ENCODE measurements at regions not wholly inside any gene's neighbourhood (a gene's known extent, or its start where the extent isn't known, plus 50 kb on each side); places are given as distances from the start of the nearest gene placed in this dataset.

DNA sequence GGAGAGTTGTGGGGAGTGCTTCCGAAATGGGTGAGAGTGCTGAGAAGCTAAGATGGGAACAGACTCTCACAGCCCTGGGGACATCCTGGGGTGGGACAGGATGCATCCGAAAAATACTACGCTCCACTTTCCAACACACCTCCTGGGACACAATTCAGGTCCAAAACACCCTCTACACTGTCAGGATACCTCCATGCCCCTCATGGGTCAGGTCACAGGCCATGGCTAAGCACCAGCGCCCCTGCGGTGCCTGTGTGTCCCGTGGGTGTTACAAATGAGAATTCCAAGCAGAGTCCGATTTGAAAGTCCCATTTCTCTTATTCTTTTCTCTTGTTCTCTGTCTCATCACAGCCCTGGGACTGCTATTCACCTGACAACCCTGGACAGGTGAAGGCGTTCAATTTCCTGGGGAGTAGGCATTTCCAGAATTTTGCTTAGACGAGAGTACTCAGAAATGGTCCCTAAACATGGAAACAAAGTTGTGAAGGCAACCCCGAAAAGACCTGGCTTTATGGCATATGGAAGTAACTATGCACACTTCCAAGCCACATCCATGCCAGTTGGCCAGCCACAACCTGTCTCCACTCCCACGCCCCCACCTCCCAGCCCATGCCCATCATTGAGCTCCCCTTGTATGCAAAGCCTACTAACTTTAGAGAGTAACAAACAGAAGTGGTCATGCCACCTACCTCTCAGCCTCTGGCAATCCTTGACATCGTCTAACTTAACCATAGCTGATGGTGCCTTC lies 87.9 kb upstream of the ZNF507 start:
- TF ChIP-seq YY1 (IDR thresholded peaks at IDR 0.05) (no peak), HNF4G (IDR thresholded peaks at IDR 0.05) (no peak), RXRA (IDR thresholded peaks at IDR 0.05) (no peak), JUND (IDR thresholded peaks at IDR 0.05) (no peak), GABPA (IDR thresholded peaks at IDR 0.05 in 1 of 2, conservative IDR thresholded peaks at IDR 0.05 in 1 of 2) (no peak), FOXA1 (IDR thresholded peaks at IDR 0.05) (no peak), SP1 (IDR thresholded peaks at IDR 0.05) (no peak), RAD21 (IDR thresholded peaks at IDR 0.05) (no peak)
- TF ChIP-seq, protein P1, sequence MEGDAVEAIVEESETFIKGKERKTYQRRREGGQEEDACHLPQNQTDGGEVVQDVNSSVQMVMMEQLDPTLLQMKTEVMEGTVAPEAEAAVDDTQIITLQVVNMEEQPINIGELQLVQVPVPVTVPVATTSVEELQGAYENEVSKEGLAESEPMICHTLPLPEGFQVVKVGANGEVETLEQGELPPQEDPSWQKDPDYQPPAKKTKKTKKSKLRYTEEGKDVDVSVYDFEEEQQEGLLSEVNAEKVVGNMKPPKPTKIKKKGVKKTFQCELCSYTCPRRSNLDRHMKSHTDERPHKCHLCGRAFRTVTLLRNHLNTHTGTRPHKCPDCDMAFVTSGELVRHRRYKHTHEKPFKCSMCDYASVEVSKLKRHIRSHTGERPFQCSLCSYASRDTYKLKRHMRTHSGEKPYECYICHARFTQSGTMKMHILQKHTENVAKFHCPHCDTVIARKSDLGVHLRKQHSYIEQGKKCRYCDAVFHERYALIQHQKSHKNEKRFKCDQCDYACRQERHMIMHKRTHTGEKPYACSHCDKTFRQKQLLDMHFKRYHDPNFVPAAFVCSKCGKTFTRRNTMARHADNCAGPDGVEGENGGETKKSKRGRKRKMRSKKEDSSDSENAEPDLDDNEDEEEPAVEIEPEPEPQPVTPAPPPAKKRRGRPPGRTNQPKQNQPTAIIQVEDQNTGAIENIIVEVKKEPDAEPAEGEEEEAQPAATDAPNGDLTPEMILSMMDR (IDR thresholded peaks at IDR 0.05; ENCODE audit: low read depth, low read length, missing input control) = no peak
- TF ChIP-seq, protein P2, sequence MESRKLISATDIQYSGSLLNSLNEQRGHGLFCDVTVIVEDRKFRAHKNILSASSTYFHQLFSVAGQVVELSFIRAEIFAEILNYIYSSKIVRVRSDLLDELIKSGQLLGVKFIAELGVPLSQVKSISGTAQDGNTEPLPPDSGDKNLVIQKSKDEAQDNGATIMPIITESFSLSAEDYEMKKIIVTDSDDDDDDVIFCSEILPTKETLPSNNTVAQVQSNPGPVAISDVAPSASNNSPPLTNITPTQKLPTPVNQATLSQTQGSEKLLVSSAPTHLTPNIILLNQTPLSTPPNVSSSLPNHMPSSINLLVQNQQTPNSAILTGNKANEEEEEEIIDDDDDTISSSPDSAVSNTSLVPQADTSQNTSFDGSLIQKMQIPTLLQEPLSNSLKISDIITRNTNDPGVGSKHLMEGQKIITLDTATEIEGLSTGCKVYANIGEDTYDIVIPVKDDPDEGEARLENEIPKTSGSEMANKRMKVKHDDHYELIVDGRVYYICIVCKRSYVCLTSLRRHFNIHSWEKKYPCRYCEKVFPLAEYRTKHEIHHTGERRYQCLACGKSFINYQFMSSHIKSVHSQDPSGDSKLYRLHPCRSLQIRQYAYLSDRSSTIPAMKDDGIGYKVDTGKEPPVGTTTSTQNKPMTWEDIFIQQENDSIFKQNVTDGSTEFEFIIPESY (IDR thresholded peaks at IDR 0.05) = no peak

DNA sequence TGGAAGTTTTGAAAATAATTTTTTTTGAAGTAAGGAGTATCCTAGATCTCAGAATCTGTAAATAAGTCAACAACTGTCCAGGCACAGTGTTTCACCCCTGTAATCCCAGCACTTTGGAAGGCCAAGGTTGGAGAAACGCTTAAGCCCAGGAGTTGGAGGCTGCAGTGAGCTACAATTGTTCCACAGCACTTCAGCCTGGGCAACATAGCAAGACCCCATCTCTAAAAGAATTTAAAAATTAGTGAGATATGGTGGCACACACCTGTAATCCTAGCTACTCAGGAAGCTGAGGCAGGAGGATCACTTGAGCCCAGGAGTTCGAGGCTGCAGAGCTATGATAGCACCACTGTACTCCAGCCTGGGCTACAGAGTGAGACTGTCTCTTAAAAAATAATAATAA lies 87.2 kb upstream of the ZNF507 start:
- WGBS = 78% methylated on average over 2 of the region's 2 CpGs
- Histone ChIP-seq H3K27me3 (ENCODE audit: control insufficient read depth in 4 of 4, insufficient read depth in 4 of 4, low read length in 3 of 4) (peaks cover 0 to 6% (median 2%) of the 10 kb centered on the region in 4 donors), H3K4me1 (ENCODE audit: control insufficient read depth in 4 of 4, insufficient read depth in 4 of 4, low read length in 3 of 4) (no peaks in the 10 kb centered on the region), H3K4me3 (ENCODE audit: low read depth in 1 of 3, low read length in 3 of 3) (no peak overlapping the region), H3K9ac (ENCODE audit: low read depth in 1 of 2, low read length in 2 of 2) (no peak overlapping the region), H3K27ac (ENCODE audit: low read depth in 1 of 2, low read length in 2 of 2) (no peak overlapping the region), H3K36me3 (ENCODE audit: control insufficient read depth in 4 of 4, insufficient read depth in 3 of 4, low read depth in 1 of 4, low read length in 3 of 4) (no peaks in the 10 kb centered on the region), H3K9me3 (ENCODE audit: control insufficient read depth in 4 of 4, low read length in 3 of 4) (no peaks in the 10 kb centered on the region)
- TF ChIP-seq NR2F2 (IDR thresholded peaks at IDR 0.05) = no peak
- no peak for TF ChIP-seq FOXA1 (IDR thresholded peaks at IDR 0.05)
- TF ChIP-seq SP1 (IDR thresholded peaks at IDR 0.05) = no peak
- TF ChIP-seq, protein P3, sequence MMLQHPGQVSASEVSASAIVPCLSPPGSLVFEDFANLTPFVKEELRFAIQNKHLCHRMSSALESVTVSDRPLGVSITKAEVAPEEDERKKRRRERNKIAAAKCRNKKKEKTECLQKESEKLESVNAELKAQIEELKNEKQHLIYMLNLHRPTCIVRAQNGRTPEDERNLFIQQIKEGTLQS (IDR thresholded peaks at IDR 0.05) = no peak
- DNase-seq (ENCODE audit: low spot score) = no peak

More for the DNA sequence above, 87.9 kb upstream of the ZNF507 start:
- DNase-seq (ENCODE audit: low spot score) = no peak
- WGBS = 72% methylated on average over 12 of the region's 12 CpGs
- H3K4me1 ChIP-seq (ENCODE audit: control insufficient read depth in 4 of 4, insufficient read depth in 4 of 4, low read length in 3 of 4) = no peaks in the 10 kb centered on the region
- H3K27ac ChIP-seq (ENCODE audit: low read depth in 1 of 2, low read length in 2 of 2) = no peak overlapping the region
- no peak overlapping the region for H3K9ac ChIP-seq (ENCODE audit: low read depth in 1 of 2, low read length in 2 of 2)
- no peaks in the 10 kb centered on the region for H3K9me3 ChIP-seq (ENCODE audit: control insufficient read depth in 4 of 4, low read length in 3 of 4)
- H3K4me3 ChIP-seq (ENCODE audit: low read depth in 1 of 3, low read length in 3 of 3) = no peak overlapping the region
- H3K36me3 ChIP-seq (ENCODE audit: control insufficient read depth in 4 of 4, insufficient read depth in 3 of 4, low read depth in 1 of 4, low read length in 3 of 4) = no peaks in the 10 kb centered on the region
- H3K27me3 ChIP-seq (ENCODE audit: control insufficient read depth in 4 of 4, insufficient read depth in 4 of 4, low read length in 3 of 4) = peaks cover 0 to 6% (median 2%) of the 10 kb centered on the region in 4 donors

DNA sequence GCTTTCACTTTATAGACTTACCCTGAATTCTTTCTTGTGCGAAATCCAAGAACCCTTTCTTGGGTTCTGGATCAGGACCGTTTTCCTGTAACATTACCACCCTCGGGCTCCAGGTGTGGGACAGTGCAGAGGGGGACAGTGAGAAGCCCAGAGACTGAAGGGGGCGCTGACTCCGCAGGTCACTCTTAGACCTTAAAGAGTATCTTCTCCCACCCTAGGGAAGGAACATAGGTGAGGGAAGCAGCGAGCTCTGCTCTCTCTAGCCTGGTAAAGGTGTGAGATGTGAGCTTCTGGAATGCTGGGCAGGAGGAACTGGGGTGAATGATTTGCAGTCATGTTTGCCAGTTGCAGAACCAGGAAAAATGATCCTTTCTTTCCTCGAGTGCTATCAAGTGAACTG lies 80.8 kb upstream of the ZNF507 start:
- H3K27me3 ChIP-seq (ENCODE audit: control insufficient read depth in 4 of 4, insufficient read depth in 4 of 4, low read length in 3 of 4) = peaks cover 0 to 6% (median 0%) of the 10 kb centered on the region in 4 donors
- 76% methylated on average over 7 of the region's 7 CpGs for WGBS
- no peaks in the 10 kb centered on the region for H3K9me3 ChIP-seq (ENCODE audit: control insufficient read depth in 4 of 4, low read length in 3 of 4)
- H3K27ac ChIP-seq (ENCODE audit: low read depth in 1 of 2, low read length in 2 of 2) = no peak overlapping the region
- H3K36me3 ChIP-seq (ENCODE audit: control insufficient read depth in 4 of 4, insufficient read depth in 3 of 4, low read depth in 1 of 4, low read length in 3 of 4) = no peaks in the 10 kb centered on the region
- no peak overlapping the region for H3K9ac ChIP-seq (ENCODE audit: low read depth in 1 of 2, low read length in 2 of 2)
- no peaks in the 10 kb centered on the region for H3K4me1 ChIP-seq (ENCODE audit: control insufficient read depth in 4 of 4, insufficient read depth in 4 of 4, low read length in 3 of 4)
- no peak for DNase-seq (ENCODE audit: low spot score)
- H3K4me3 ChIP-seq (ENCODE audit: low read depth in 1 of 3, low read length in 3 of 3) = no peak overlapping the region
- no peak for TF ChIP-seq RXRA (IDR thresholded peaks at IDR 0.05)
- no peak for TF ChIP-seq EGR1 (IDR thresholded peaks at IDR 0.05; ENCODE audit: low read depth in 2 of 2)
- no peak for TF ChIP-seq RAD21 (IDR thresholded peaks at IDR 0.05)
- TF ChIP-seq, protein P3 (IDR thresholded peaks at IDR 0.05) = no peak
- TF ChIP-seq FOXA2 (IDR thresholded peaks at IDR 0.05) = no peak
- TF ChIP-seq FOXA1 (IDR thresholded peaks at IDR 0.05) = no peak
- TF ChIP-seq, protein P2 (IDR thresholded peaks at IDR 0.05) = no peak
- TF ChIP-seq, protein P1 (IDR thresholded peaks at IDR 0.05; ENCODE audit: low read depth, low read length, missing input control) = no peak
- TF ChIP-seq TAF1 (conservative IDR thresholded peaks at IDR 0.05) = no peak
